ENCODE measurements at regions not wholly inside any gene's neighbourhood (a gene's known extent, or its start where the extent isn't known, plus 50 kb on each side); places are given as distances from the start of the nearest gene placed in this dataset.

- Histone ChIP-seq H3K36me3 (ENCODE audit: low read depth) (no peaks in the 10 kb centered on the region), H3K9me3 (no peaks in the 10 kb centered on the region), H3K4me1 (ENCODE audit: low read depth) (no peaks in the 10 kb centered on the region), H3K4me3 (no peak overlapping the region)
- intact Hi-C loops (cut with DNase I, micrococcal nuclease) = no loop called here
- DNase-seq (no peak), ATAC-seq (no peak)
- TF ChIP-seq, protein P1, sequence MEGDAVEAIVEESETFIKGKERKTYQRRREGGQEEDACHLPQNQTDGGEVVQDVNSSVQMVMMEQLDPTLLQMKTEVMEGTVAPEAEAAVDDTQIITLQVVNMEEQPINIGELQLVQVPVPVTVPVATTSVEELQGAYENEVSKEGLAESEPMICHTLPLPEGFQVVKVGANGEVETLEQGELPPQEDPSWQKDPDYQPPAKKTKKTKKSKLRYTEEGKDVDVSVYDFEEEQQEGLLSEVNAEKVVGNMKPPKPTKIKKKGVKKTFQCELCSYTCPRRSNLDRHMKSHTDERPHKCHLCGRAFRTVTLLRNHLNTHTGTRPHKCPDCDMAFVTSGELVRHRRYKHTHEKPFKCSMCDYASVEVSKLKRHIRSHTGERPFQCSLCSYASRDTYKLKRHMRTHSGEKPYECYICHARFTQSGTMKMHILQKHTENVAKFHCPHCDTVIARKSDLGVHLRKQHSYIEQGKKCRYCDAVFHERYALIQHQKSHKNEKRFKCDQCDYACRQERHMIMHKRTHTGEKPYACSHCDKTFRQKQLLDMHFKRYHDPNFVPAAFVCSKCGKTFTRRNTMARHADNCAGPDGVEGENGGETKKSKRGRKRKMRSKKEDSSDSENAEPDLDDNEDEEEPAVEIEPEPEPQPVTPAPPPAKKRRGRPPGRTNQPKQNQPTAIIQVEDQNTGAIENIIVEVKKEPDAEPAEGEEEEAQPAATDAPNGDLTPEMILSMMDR (IDR thresholded peaks at IDR 0.05) = no peak
Measured at GRCh38 chr2:19022334-19022733, 336.1 kb downstream of the OSR1 start.

GRCh38 chr2:19021721-19022120 is 336.7 kb downstream of the OSR1 start:
- Histone ChIP-seq H3K4me3 (no peak overlapping the region), H3K36me3 (ENCODE audit: low read depth) (no peaks in the 10 kb centered on the region), H3K4me1 (ENCODE audit: low read depth) (no peaks in the 10 kb centered on the region), H3K9me3 (no peaks in the 10 kb centered on the region)
- intact Hi-C loops (cut with DNase I, micrococcal nuclease) = no loop called here
- DNase-seq (no peak), ATAC-seq (no peak)
- TF ChIP-seq, protein P1 (IDR thresholded peaks at IDR 0.05) = no peak

DNA sequence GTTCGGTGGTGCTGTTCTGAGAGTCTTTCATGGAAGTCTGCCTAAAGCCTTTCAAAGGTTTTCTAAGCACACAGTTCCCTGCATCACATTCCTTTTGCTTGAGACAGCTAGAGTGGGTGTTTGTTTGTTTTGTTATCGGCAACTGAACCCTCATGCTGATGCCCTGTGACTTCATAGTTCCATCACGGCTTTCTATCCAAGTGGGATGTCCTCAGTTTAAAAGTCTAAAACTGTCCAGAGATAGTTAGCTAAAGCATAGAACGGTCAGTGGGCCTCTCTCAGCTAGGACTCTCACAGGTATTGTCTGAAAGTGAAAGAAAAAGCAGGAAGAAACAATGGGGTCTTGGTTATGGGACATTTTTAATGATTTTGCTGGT is 337.3 kb downstream of the OSR1 start:
- intact Hi-C loops (cut with DNase I, micrococcal nuclease) = no loop called here
- Histone ChIP-seq H3K9me3 (no peaks in the 10 kb centered on the region), H3K4me3 (no peak overlapping the region), H3K4me1 (ENCODE audit: low read depth) (no peaks in the 10 kb centered on the region), H3K36me3 (ENCODE audit: low read depth) (no peaks in the 10 kb centered on the region)
- ATAC-seq (no peak), DNase-seq (no peak)
- TF ChIP-seq, protein P1 (IDR thresholded peaks at IDR 0.05) = no peak

- Histone ChIP-seq H3K4me3 (no peak overlapping the region), H3K4me1 (ENCODE audit: low read depth) (no peaks in the 10 kb centered on the region), H3K36me3 (ENCODE audit: low read depth) (no peaks in the 10 kb centered on the region), H3K9me3 (no peaks in the 10 kb centered on the region)
- TF ChIP-seq, protein P1 (IDR thresholded peaks at IDR 0.05) = no peak
- ATAC-seq (no peak), DNase-seq (peak in 2 of 3 donors; percentile 25 to 32)
- intact Hi-C loops (cut with DNase I, micrococcal nuclease) = no loop called here
Measured at GRCh38 chr2:19020144-19021099, 338.0 kb downstream of the OSR1 start.

DNA sequence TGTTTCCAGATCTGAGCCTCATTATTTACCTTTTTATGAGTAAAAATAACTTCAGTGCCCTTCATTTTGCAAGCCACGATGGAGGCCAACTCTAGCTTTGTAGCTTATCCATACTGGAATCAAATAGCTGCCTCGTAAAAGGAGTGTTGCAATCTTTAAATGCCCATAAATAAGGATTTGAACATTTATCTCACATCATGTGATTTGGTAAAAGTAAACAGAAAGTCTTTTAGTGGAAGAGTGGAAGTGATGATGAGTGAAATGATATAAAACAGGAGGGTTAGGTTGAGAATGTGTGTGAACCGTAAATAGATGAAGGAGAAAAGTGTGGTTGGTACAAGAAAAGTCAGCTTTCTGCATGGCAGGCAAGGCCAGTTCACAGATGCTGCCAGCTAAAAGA is 348.9 kb downstream of the OSR1 start:
- H3K4me1 ChIP-seq (ENCODE audit: low read depth) = no peaks in the 10 kb centered on the region
- no peak overlapping the region for H3K4me3 ChIP-seq
- no peak for ATAC-seq
- intact Hi-C loops (cut with DNase I, micrococcal nuclease) = no loop called here
- DNase-seq = no peak
- H3K9me3 ChIP-seq = no peaks in the 10 kb centered on the region
- TF ChIP-seq, protein P1 (IDR thresholded peaks at IDR 0.05) = no peak
- no peaks in the 10 kb centered on the region for H3K36me3 ChIP-seq (ENCODE audit: low read depth)
